ENCODE measurements at regions not wholly inside any gene's neighbourhood (a gene's known extent, or its start where the extent isn't known, plus 50 kb on each side); places are given as distances from the start of the nearest gene placed in this dataset.

GRCh38 chr4:137623013-137623412, 90.7 kb upstream of the PCDH18 start:
- DNase-seq = no peak

- no peak for DNase-seq
These were observed 88.8 kb upstream of the PCDH18 start for GRCh38 chr4:137621056-137621455.

GRCh38 chr4:137614491-137614890, 82.2 kb upstream of the PCDH18 start:
- no peak for DNase-seq

- no peak for DNase-seq
These were observed 79.9 kb upstream of the PCDH18 start for GRCh38 chr4:137611998-137612700.

GRCh38 chr4:137610960-137611359, 78.7 kb upstream of the PCDH18 start:
- DNase-seq = no peak

- DNase-seq = no peak
These were observed 77.6 kb upstream of the PCDH18 start for GRCh38 chr4:137609718-137610430.

- DNase-seq = no peak
These were observed 75.8 kb upstream of the PCDH18 start for GRCh38 chr4:137608085-137608484.

- no peak for DNase-seq
These were observed 70.1 kb upstream of the PCDH18 start for GRCh38 chr4:137602436-137602835.

- no peak for DNase-seq
These were observed 69.6 kb upstream of the PCDH18 start for GRCh38 chr4:137601934-137602333.

- no peak for DNase-seq
These were observed 67.4 kb upstream of the PCDH18 start for GRCh38 chr4:137599734-137600133.

GRCh38 chr4:137597752-137598430, 65.6 kb upstream of the PCDH18 start:
- no peak for DNase-seq

- DNase-seq = no peak
These were observed 55.5 kb upstream of the PCDH18 start for GRCh38 chr4:137587796-137588195.

- DNase-seq = no peak
These were observed 51.4 kb upstream of the PCDH18 start for GRCh38 chr4:137583671-137584070.
